OCI-LY7 (cell line): ENCODE measurements at regions not wholly inside any gene's neighbourhood (a gene's known extent, or its start where the extent isn't known, plus 50 kb on each side); places are given as distances from the start of the nearest gene placed in this dataset.

Experiments used
- BruUV-seq: library from RNA; stranded (reverse); fragments of 400-500 nt; replicated peaks from 2 replicates; lab custom pipeline; 2021; lab: Mats Ljungman, UMichigan
- CTCF ChIA-PET: fragments of 300-600 bp; sonication (Branson Sonifier 250); formaldehyde crosslinking; loops from one replicate; lab custom pipeline; 2022; ENCODE audit warnings: antibody characterized with exemption; ENCODE audit not compliant: unreplicated experiment; lab: Charles Lee
- POLR2A ChIA-PET: fragments of 300-600 bp; sonication (Branson Sonifier 250); formaldehyde crosslinking; loops from one replicate; lab custom pipeline; 2022; ENCODE audit warnings: antibody characterized with exemption; lab: Charles Lee
- DNase-seq: peaks from one replicate; pipeline ENCODE4 v3.0.0-alpha.2; 2015; ENCODE audit warnings: low spot score
- H2AFZ ChIP-seq: fragments of 200-600 bp; sonication (generic), shearing (Covaris generic); 2 replicates; pipeline ENCODE4 v1.6.1; 2014; ENCODE audit warnings: mild to moderate bottlenecking, antibody characterized with exemption, low read length, moderate library complexity
- H3K27ac ChIP-seq: fragments of 200-600 bp; sonication (generic); 2 replicates; pipeline ENCODE4 v1.5.1; 2014; ENCODE audit warnings: mixed run types, low read depth, mild to moderate bottlenecking, moderate library complexity, low read length, inconsistent platforms; ENCODE audit not compliant: poor library complexity, severe bottlenecking
- H3K36me3 ChIP-seq: fragments of 200-600 bp; sonication (generic); 2 replicates; pipeline ENCODE4 v1.6.1; 2014; ENCODE audit warnings: mild to moderate bottlenecking, antibody characterized with exemption, low read length, moderate library complexity, mixed read lengths; ENCODE audit not compliant: insufficient read depth
- H3K4me1 ChIP-seq: fragments of 200-600 bp; sonication (generic); 2 replicates; pipeline ENCODE4 v1.5.1; 2014; ENCODE audit warnings: mild to moderate bottlenecking, low read length; ENCODE audit not compliant: insufficient read depth, poor library complexity, severe bottlenecking
- H3K4me2 ChIP-seq: fragments of 200-600 bp; sonication (generic); 2 replicates; pipeline ENCODE4 v1.6.1; 2014; ENCODE audit warnings: mild to moderate bottlenecking, low read length
- H3K4me3 ChIP-seq: fragments of 200-600 bp; sonication (generic); 2 replicates; pipeline ENCODE4 v1.5.1; 2014; ENCODE audit warnings: mild to moderate bottlenecking, low read depth, low read length; ENCODE audit not compliant: poor library complexity, severe bottlenecking
- H3K79me2 ChIP-seq: fragments of 200-600 bp; sonication (generic); 2 replicates; pipeline ENCODE4 v1.6.1; 2016; ENCODE audit warnings: low read depth, mild to moderate bottlenecking, low read length, moderate library complexity, mixed read lengths; ENCODE audit not compliant: insufficient read depth
- H3K9me2 ChIP-seq: fragments of 200-600 bp; sonication (generic); 2 replicates; pipeline ENCODE4 v1.6.1; 2016; ENCODE audit warnings: mild to moderate bottlenecking, low read length, mixed read lengths; ENCODE audit not compliant: insufficient read depth
- H3K9me3 ChIP-seq: fragments of 200-600 bp; sonication (generic); 2 replicates; pipeline ENCODE4 v1.6.1; 2014; ENCODE audit warnings: mild to moderate bottlenecking, mixed run types, low read length, mixed read lengths
- H4K20me1 ChIP-seq: fragments of 200-600 bp; sonication (generic); 2 replicates; pipeline ENCODE4 v1.6.1; 2014; ENCODE audit warnings: mild to moderate bottlenecking, antibody characterized with exemption, low read length, moderate library complexity, mixed read lengths; ENCODE audit not compliant: insufficient read depth
- CTCF ChIP-seq: fragments of 200-600 bp; sonication (generic); conservative IDR thresholded peaks from 2 replicates; pipeline ENCODE4 v1.5.1; 2014; ENCODE audit warnings: mild to moderate bottlenecking, antibody characterized with exemption, low read length, moderate library complexity, mixed read lengths
- EZH2phosphoT487 ChIP-seq: fragments of 200-600 bp; sonication (generic); IDR thresholded peaks from 2 replicates; pipeline ENCODE4 v1.6.1; 2018; ENCODE audit warnings: low read depth, borderline replicate concordance, mild to moderate bottlenecking, mixed run types, antibody characterized with exemption, low read length, moderate library complexity, mixed read lengths
- intact Hi-C: fragments of 100-400 bp; cut with micrococcal nuclease; formaldehyde crosslinking; loops from one replicate; pipeline ENCODE4 v1.10.0; 2022; ENCODE audit not compliant: unreplicated experiment

DNA sequence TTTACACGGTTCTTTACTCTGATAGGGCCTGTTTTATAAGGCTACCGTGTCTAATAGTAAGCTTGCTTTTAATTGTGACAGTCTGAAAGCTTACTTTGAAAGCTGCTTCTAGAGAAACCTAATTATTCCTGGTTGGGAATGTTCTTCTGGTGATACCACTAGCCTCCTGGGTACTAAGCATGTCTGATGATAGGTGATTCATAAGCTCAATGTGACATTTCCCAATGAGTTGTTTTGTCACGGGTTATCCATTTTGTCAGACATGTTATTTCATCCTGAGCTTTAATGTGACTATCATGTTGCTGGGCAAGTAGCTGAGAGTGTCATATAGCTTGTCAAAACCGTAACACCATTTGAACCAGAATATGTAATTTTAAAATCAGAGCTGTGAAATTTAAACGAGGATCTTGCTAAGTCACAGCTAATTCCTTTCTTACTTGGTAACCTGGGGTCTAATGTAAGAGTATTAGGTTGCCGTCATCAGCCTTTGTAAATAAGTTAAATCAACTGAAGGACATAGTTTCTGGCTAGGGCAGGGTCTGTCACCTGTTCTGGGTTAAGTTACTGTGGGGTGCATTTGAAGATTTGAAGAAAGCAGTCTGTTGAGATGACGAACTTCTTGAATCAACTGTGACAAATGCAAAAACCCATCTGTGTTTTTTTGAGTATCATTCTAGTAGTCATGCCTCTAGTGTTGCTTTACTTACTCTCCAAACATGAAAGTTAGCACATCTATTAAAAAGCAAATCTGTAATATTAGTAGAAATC is 529.2 kb downstream of the USP25 start:
- ChIA-PET CTCF (no interaction called here), POLR2A (interaction anchor here (0.7 to 0.9 kb wide), 2 partner anchors 11 to 49 kb away, joined by 3 read pairs; no protein-coding TSS in a partner anchor)
- intact Hi-C loops: no loop called here
- TF ChIP-seq CTCF (no peak), EZH2phosphoT487 (no peak)
- no peak overlapping the region for H2AFZ ChIP-seq
- H3K9me2 ChIP-seq: no peaks in the 10 kb centered on the region
- BruUV-seq: no TSS peak
- H3K4me2 ChIP-seq: no peak overlapping the region
- DNase-seq: no peak
- H3K27ac ChIP-seq: no peak overlapping the region
- H3K36me3 ChIP-seq: no peaks in the 10 kb centered on the region
- H3K79me2 ChIP-seq: no peaks in the 10 kb centered on the region
- H3K4me3 ChIP-seq: no peak overlapping the region
- H3K9me3 ChIP-seq: no peaks in the 10 kb centered on the region
- no peaks in the 10 kb centered on the region for H3K4me1 ChIP-seq
- H4K20me1 ChIP-seq: no peaks in the 10 kb centered on the region

GRCh38 chr21:16262091-16262490 is 532.3 kb downstream of the USP25 start:
- Histone ChIP-seq H3K9me3 (no peaks in the 10 kb centered on the region), H3K4me2 (no peak overlapping the region), H3K4me3 (no peak overlapping the region), H4K20me1 (no peaks in the 10 kb centered on the region), H3K4me1 (no peaks in the 10 kb centered on the region), H3K9me2 (no peaks in the 10 kb centered on the region), H3K36me3 (no peaks in the 10 kb centered on the region), H3K27ac (no peak overlapping the region), H3K79me2 (no peaks in the 10 kb centered on the region), H2AFZ (no peak overlapping the region)
- no peak for TF ChIP-seq EZH2phosphoT487
- TF ChIP-seq CTCF: no peak
- intact Hi-C loops: no loop called here
- ChIA-PET POLR2A (no interaction called here), CTCF (no interaction called here)
- DNase-seq: no peak
- no TSS peak for BruUV-seq

DNA sequence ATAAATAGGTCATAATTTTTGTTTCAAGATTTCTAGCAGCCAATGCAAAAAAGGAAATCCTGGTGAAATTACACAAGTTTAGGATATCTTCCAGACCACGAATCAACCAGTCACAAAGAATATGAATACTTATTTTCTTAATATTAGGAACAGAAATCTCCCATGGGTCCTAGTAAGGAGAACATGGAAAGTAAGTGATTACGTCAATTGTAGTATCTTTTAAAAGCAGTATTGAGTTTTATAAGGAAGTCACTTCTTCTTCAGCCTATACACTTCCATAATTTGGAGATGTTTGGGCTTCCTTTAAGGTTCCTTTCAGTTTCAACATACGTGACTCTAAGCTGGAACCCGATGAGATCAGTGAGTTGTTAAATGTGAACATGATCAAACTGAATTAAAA is 534.5 kb downstream of the USP25 start:
- DNase-seq: no peak
- ChIA-PET CTCF (no interaction called here), POLR2A (no interaction called here)
- Histone ChIP-seq H3K27ac (no peak overlapping the region), H3K4me3 (no peak overlapping the region), H2AFZ (no peak overlapping the region), H4K20me1 (no peaks in the 10 kb centered on the region), H3K36me3 (no peaks in the 10 kb centered on the region), H3K9me3 (no peaks in the 10 kb centered on the region), H3K79me2 (no peaks in the 10 kb centered on the region), H3K9me2 (no peaks in the 10 kb centered on the region), H3K4me2 (no peak overlapping the region), H3K4me1 (no peaks in the 10 kb centered on the region)
- BruUV-seq: no TSS peak
- intact Hi-C loops: no loop called here
- TF ChIP-seq CTCF: no peak
- TF ChIP-seq EZH2phosphoT487: no peak
